ENCODE measurements at regions not wholly inside any gene's neighbourhood (a gene's known extent, or its start where the extent isn't known, plus 50 kb on each side); places are given as distances from the start of the nearest gene placed in this dataset.

- TF ChIP-seq, protein P1, sequence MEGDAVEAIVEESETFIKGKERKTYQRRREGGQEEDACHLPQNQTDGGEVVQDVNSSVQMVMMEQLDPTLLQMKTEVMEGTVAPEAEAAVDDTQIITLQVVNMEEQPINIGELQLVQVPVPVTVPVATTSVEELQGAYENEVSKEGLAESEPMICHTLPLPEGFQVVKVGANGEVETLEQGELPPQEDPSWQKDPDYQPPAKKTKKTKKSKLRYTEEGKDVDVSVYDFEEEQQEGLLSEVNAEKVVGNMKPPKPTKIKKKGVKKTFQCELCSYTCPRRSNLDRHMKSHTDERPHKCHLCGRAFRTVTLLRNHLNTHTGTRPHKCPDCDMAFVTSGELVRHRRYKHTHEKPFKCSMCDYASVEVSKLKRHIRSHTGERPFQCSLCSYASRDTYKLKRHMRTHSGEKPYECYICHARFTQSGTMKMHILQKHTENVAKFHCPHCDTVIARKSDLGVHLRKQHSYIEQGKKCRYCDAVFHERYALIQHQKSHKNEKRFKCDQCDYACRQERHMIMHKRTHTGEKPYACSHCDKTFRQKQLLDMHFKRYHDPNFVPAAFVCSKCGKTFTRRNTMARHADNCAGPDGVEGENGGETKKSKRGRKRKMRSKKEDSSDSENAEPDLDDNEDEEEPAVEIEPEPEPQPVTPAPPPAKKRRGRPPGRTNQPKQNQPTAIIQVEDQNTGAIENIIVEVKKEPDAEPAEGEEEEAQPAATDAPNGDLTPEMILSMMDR (IDR thresholded peaks at IDR 0.05; ENCODE audit: insufficient read depth, low read depth, low read length, missing control alignments) = no peak
Measured at GRCh38 chr9:86771420-86771819, 175.9 kb downstream of the GAS1 start.

GRCh38 chr9:86768709-86769108 is 178.6 kb downstream of the GAS1 start:
- no peak for DNase-seq (ENCODE audit: low read depth)
- H3K4me3 ChIP-seq (ENCODE audit: low read length) = no peak overlapping the region
- TF ChIP-seq, protein P1 (IDR thresholded peaks at IDR 0.05; ENCODE audit: insufficient read depth, low read depth, low read length, missing control alignments) = no peak

More at GRCh38 chr9:86771420-86771819, 175.9 kb downstream of the GAS1 start:
- DNase-seq (ENCODE audit: low read depth) = no peak
- H3K4me3 ChIP-seq (ENCODE audit: low read length) = no peak overlapping the region

DNA sequence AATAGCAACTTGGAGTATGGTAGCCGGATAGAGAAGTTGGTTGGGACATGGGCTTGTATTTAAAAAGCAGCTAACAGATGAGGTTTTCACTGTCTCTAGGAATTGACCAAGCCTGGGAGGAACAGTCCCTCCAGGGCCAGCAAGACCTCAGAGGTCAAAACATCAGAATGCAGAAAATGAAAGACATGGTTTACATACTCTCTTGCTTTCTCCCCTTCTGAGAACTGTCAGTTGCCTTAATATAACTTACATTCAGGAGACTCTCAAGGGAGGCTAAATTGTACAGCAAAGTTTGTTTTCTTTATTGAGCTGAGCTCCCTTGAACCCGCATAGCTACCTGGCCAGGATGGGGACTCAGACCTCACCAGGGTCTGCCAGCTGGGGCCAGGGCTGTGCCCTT is 179.3 kb downstream of the GAS1 start:
- H3K4me3 ChIP-seq (ENCODE audit: low read length) = no peak overlapping the region
- DNase-seq (ENCODE audit: low read depth) = no peak
- TF ChIP-seq, protein P1 (IDR thresholded peaks at IDR 0.05; ENCODE audit: insufficient read depth, low read depth, low read length, missing control alignments) = no peak

- no peak overlapping the region for H3K4me3 ChIP-seq (ENCODE audit: low read length)
- TF ChIP-seq, protein P1 (IDR thresholded peaks at IDR 0.05; ENCODE audit: insufficient read depth, low read depth, low read length, missing control alignments) = no peak
- peak; percentile 22 for DNase-seq (ENCODE audit: low read depth)
Measured at GRCh38 chr9:86767373-86767772, 179.9 kb downstream of the GAS1 start.

- H3K4me3 ChIP-seq (ENCODE audit: low read length) = no peak overlapping the region
- peak; percentile 97 for DNase-seq (ENCODE audit: low read depth)
- TF ChIP-seq, protein P1 (IDR thresholded peaks at IDR 0.05; ENCODE audit: insufficient read depth, low read depth, low read length, missing control alignments) = no peak
Measured at GRCh38 chr9:86766912-86767311, 180.4 kb downstream of the GAS1 start.

DNA sequence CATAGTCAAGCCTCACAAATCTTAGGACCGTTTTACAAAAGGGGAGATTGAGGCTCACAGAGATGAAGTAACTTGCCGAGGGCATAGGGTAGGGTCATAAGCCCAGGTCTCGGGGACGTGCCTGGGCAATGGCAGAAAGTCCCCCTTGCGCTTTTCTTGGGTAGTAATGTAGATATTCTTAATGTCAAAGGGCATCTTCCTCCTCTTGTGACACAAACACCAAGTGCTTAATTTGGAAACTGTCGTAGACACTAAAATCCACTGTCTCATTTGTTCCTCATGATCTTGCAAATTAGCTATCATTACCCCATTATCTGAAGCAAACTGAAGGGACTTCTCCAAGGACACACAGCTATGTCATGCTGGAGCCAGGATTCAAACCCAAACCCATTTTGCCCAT is 180.8 kb downstream of the GAS1 start:
- no peak for DNase-seq (ENCODE audit: low read depth)
- TF ChIP-seq, protein P1 (IDR thresholded peaks at IDR 0.05; ENCODE audit: insufficient read depth, low read depth, low read length, missing control alignments) = no peak

GRCh38 chr9:86765746-86766430 is 181.4 kb downstream of the GAS1 start:
- no peak for DNase-seq (ENCODE audit: low read depth)
- no peak overlapping the region for H3K4me3 ChIP-seq (ENCODE audit: low read length)
- TF ChIP-seq, protein P1 (IDR thresholded peaks at IDR 0.05; ENCODE audit: insufficient read depth, low read depth, low read length, missing control alignments) = no peak

More for the DNA sequence above, 180.8 kb downstream of the GAS1 start:
- H3K4me3 ChIP-seq (ENCODE audit: low read length) = no peak overlapping the region

Data from epithelial cell of esophagus (primary cell).